Activated CD4-positive, CD25-positive, alpha-beta regulatory T cell treated with anti-CD3 and anti-CD28 coated beads, Interleukin-2, amount 50 U/mL, for 24 hours (primary cell): ENCODE measurements at regions not wholly inside any gene's neighbourhood (a gene's known extent, or its start where the extent isn't known, plus 50 kb on each side); places are given as distances from the start of the nearest gene placed in this dataset.
"Not testable (repeated sequence)": the region's sequence is repeated elsewhere in the genome, so short reads cannot be mapped to it uniquely, and the experiment has no call there.

Experiments used
- ATAC-seq, 2 donors: fragments of 150-1000 bp; cut with Tn5 transposase; one replicate each; pipeline ENCODE4 v1.10.0; 2021; ENCODE audit warnings: mild to moderate bottlenecking in 1 of 2, moderate library complexity in 1 of 2

DNA sequence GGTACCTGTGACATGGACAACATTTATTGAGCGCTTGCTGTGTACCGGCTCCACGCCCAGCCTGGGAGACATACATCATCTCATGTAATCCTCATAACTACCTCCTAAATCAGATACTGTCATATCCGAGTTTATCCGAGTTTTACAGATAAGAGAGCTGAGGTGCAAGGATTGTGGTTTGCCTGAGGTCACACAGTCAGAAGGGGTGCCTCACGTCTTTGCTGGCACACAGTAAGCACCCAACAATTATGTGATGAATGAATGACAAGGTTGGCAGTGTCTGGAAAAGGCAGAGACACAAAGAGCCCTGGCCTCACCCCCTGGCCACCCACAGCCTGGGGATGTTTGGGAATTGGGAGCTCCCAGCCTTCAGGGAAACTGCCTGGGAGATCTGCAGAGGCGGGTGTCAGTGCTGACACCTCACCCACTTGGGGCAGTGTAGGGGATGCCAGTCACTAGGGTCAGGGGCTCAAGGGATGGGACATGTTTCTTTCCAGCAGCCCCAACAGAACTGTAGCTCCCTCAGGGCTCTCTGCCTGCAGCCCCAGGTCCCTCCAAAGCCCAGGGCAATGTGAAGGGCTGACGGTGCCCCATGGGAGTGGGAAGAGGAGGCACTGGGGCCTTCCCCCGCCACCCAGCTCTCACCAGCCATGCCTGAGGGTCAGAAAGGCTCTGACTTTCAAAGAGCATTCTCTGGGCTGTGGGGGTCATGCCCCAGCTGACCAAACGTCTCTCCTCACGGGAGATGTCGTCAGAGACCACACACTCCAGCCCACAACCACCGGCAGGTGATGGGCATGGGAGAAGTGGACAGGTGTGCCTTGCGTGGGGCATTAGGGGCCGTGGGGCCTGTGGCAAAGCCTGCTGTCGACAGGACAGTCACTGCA lies 157.5 kb downstream of the ZFP36L2 start:
- ATAC-seq, result no peak

DNA sequence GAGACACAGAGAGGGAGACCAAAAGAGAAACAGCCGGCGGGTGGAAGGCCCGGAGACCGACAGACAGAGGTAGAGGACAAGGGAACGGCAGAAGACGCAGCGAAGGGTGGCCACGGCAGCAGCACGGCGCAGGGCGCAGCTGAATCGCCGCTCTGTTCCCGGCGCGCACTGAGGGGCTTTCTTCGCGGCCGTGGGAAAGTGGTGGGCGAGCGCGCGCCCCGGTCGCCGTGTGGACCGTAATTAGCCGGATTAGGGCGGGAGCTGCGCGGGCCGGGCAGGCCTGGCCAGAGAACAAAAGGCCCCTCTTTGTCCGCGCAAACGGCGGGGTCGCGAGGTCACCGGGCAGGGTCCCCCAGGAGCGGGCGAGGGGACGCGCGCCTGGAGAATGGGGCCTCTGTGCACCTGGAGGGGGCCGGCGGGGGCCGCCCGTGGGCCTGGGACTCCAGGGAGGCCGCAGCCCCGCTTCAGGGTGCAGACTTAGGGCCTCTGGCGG lies 158.3 kb downstream of the ZFP36L2 start:
- no peak for ATAC-seq

DNA sequence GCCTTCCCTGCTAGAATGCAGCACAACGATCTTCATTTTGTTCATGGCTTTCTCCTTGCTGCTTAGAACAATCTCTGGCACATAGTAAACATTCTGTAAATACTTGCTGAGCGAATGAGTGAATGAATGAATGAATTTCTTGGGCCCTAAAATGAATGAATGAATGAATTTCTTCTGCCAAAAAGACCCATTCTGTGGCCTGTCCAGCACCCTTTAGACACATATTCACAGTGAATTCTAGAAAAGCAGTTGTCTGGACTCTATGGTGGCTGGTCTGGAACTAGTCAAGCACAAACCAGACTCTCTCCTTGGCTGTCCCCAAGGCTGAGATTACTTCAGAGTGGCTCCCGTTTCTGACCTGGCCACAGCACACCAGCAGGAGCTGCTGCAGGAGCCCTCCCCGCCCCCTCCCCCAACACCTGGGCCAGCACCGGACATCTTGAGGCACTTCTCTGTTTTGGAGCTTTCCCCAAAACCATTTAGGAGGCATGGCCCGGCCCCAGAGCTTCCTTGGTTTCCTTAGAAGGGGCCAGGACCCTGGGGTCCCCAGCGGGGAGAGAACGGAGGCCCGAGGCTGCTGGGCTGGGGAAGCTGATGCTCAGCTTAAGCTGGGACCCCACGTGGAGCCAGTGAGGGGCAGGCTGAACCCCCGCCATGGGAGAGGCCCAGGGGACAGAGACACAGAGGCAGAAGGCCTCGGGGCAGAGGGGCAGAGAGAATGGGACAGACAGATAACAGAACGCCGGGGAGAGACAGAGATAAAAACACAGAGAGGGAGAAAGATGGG lies 159.0 kb downstream of the ZFP36L2 start:
- ATAC-seq, result no peak

DNA sequence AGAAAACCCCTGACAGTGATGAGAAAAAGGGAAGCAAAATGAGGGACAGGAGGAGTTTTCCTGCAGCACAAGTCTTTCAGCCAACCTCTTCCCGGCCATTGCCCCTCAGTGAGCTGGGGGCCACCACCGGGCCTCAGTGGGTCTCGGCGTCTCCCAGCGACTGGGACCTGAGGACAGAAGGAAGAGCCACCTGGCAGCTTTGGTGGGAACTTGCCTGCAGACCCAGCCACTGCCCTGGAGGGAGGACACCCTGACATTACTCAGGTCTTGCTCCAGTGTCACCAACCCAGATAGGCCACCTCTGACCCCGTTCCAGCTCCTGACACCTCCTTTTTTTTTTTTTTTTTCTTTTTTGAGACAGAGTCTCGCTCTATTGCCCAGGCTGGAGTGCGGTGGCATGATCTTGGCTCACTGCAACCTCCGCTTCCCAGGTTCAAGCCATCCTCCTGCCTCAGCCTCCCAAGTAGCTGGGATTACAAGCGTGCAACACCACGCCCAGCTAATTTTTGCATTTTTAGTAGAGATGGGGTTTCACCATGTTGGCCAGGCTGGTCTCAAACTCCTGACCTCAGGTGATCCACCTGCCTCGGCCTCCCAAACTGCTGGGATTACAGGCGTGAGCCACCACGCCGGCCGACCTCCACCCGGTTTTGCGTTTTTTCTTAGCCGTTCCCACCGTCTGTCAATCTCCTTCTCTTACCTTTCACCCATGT lies 159.7 kb downstream of the ZFP36L2 start:
- ATAC-seq, result not testable (repeated sequence)

DNA sequence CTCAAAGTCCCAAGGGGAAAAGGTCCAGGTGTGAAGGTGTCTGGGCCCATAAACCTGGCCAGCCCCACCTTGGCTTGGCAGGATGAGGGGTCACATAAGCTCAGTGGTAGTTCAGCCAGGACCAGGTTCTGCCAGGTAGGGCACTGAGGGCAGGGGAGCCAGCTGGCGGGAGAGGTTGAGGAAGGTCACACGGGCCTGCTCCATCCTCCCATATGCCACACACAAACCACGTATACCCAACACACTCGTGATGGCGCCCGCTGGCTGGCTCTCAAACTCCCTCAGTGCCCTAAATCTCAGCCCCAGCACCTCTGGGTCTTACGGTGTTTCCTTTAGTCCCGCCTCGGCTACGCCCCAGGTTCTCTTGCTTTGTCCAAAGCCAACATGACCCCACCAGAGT lies 160.5 kb downstream of the ZFP36L2 start:
- no peak for ATAC-seq

DNA sequence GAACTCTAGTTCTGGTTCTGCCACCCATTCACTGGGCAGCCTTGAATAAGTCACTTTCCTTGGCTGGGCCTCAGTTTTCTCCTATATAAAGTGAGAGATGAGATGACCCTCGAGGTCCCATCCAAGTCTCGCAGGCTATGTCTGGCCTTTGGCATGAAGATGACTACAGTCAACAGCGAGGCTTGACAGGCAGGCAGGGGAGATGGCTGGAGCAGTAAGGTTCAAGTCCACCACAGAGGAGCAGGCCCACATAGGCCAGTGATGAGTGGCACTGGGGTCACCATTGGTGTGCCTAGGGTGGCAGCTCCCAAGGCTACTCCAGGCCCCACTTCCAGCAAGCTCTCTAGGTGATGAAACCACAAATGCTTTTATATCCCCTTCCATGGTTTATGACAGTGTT lies 161.4 kb downstream of the ZFP36L2 start:
- ATAC-seq, result no peak

DNA sequence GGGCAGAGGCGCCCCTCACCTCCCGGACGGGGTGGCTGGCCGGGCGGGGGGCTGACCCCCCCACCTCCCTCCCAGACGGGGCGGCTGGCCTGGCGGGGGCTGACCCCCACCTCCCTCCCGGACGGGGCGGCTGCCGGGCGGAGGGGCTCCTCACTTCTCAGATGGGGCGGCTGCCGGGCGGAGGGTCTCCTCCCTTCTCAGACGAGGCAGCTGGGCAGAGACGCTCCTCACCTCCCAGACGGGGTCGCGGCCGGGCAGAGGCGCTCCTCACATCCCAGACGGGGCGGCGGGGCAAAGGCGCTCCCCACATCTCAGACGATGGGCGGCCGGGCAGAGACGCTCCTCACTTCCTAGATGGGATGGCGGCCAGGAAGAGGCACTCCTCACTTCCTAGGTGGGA lies 163.3 kb downstream of the ZFP36L2 start:
- ATAC-seq, result not testable (repeated sequence)

DNA sequence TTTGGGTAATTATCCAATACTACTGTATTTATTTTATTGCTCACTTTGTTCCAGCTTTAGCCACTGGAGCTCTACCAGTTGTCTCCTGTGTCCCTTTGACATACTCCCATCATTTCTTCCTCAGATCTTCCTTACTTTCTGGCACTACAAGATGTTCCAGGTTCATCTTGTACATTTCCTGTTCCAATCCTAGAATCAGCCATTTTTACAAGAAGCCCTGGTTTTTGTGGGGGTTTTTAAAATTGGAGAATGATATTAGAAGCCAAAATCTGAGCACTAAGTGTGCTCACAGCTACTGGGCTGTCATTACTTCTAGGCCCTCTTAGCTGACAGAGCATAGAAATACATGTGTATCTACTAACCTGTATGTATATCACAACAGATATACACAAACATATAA lies 164.3 kb downstream of the ZFP36L2 start:
- ATAC-seq, result no peak

DNA sequence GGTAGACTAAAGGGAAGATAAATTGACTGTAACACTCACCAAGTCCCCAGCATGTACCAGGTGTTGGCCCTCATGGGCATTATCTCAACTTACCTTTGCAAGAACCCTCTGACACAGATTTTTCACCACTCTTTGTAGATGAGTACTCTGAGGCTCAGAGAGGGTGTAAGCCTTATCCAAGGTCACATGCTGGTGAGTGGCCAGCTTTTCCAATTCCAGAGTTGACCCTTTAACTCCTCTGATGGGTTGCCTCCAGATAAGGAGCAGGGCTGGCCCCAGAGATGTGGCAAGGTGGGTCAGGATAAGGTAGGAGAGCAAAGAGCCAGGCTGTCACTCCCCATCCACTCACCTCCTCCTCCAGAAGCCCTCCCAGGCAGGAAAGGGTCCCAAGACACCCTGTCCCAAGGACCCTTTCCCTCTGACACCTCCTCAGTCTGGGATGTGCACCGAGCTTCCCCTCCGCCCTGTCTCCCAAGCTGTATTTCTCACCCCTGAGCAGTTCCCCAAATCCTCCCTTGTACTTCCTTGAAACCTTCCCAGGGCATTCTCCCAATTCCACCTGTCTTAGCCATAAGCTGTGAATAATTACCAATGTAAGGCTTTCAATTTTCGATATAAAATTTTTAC lies 165.9 kb downstream of the ZFP36L2 start:
- ATAC-seq, result no peak

DNA sequence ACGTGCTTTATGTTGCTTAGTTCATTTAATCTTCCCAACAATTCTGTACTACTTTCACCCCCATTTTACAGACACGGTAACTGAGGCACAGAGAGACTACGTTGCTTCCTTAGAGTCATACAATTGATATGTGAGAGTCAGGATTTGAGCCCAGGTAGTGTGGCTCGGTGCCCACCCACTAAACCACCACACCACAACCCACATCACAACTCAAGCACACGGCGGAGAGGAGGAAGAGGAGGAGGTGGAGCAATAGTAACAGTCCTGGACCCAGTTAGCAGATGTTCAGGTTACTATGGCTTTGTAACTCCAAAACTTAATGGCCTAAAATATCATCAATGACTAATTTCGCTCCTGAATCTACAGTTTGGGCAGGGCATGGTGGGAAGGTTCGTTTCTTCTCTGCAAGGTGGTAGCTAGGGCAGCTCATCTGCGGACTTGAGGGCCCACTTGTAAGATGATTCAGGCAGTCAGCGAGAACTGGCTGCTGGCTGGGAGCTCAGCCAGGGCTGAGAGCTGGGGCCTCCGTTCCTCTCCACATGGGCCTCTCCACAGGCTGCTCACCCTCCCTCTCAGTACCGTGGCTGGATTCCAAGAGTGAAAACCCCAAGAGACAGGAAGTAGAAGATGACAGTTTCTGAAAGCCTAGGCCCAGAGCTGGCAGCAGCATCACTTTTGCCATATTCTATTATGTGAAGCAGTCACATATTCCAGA lies 167.1 kb downstream of the ZFP36L2 start:
- peak; percentile 88 to 92 for ATAC-seq

DNA sequence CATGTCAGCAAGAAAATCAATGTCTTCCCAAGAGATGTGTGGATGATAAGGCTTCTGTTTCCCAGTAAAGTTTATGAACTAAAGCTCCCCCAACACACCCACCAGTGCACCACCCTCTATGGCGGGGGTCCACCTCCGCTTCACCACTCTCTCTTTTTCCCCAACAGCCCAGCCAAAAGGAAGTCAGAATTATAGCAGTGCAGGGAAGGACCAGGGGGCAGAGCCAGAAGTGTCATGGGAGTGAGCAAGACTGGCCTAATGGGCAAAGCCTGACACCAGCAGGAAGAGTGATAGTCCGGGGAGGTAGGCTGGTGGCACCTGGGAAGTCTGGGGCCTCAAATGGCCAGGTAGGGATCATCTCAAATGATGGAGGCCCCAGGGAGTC lies 167.7 kb downstream of the ZFP36L2 start:
- no peak for ATAC-seq

DNA sequence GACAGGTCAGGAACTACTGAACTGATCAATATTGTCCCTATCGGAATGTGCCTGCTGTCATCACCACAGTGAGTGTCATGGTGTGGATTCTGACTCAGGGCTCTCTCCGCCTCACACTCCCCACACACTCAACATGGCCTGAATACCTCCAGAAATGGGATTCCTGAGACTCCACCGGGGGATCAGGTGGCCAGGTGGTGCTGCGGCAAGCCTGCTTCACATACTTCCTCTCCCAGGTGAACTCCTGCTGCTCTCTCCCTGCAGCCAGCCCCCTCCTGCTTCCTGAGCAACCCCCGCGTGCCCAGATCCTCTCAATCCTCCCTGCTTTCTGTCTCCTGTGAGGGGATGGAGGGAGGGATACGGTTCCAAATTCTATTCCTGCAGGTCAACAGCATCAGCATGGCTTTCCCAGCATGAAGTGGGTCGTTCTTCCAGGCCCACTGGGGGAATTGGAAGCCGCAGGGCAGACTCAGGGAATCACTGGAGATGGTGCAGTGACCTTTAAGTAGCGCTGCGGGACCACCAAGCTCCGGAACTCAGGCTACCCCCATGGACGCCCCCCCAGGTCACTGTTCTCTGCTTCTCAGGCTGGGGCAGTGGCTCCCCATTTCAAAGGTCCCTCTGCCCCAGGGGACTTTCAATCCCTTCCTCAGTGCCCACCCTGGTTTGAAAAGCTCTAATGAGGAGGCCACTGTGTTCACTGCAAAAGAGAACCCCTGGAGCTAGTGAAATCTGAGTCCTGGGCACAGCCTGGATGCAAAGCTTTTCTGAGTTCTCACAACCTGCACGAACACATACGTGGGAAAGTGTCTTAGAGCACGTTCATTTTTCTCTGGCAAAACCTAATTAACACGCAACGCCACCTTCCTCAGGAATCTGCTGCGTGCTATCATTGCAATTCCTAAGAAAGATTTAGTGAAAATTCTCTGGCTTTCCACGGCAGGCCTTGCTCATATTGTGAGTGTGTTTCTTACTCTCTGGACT lies 168.4 kb downstream of the ZFP36L2 start:
- no peak for ATAC-seq

DNA sequence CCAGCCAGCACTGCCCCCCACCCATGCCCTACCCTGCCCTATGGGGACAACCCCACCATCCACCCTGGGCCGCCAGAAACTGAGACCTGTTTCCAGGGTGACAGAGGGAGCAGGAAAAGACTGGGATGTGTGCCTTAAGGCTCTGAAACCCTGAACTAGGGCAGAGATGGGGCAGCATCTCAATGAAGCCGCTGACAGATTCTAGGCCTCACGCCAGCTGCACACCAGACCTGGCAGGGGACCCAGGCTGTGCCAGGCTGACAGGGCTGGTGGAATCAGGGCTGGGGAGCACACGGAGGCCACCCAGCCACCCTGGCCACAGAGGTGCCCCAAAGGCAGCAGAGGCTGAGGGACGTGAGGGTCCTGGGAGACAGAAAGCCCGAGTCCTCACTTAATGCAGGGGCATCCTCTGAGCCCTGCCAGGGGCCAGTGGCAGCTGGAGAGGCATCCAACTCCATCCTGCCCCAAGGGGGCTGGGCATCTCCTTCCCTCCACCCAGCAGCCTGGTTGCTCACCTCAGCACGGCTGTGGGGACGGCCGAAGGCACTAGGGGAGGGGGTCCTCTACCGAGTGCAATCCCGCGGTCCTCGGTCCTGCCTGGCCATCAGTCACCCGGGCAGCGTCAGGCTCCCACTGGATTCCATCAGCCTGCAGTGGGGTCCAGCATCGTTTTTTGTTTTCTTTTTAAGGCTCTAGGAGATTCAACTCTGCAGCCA lies 169.2 kb downstream of the ZFP36L2 start:
- no peak for ATAC-seq

DNA sequence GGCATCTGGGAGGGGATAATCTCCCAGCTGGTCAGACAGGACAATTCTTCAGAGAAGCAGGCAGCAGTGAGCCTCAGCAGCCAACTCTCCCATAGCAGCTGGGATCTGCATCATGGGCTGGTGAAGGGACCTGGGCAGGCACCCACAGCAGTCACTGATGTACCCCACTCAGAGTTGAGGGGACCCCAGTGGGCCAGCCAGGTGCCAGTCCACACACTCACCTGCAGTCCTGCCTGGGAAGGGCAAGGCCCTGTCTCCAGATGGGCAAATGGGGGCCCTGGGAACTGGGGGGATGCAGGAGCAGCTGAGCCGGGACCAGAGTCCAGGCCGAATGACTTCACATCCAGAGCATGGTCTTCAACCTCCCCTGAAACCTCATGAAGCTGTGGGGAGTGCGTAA lies 170.4 kb downstream of the ZFP36L2 start:
- no peak for ATAC-seq

DNA sequence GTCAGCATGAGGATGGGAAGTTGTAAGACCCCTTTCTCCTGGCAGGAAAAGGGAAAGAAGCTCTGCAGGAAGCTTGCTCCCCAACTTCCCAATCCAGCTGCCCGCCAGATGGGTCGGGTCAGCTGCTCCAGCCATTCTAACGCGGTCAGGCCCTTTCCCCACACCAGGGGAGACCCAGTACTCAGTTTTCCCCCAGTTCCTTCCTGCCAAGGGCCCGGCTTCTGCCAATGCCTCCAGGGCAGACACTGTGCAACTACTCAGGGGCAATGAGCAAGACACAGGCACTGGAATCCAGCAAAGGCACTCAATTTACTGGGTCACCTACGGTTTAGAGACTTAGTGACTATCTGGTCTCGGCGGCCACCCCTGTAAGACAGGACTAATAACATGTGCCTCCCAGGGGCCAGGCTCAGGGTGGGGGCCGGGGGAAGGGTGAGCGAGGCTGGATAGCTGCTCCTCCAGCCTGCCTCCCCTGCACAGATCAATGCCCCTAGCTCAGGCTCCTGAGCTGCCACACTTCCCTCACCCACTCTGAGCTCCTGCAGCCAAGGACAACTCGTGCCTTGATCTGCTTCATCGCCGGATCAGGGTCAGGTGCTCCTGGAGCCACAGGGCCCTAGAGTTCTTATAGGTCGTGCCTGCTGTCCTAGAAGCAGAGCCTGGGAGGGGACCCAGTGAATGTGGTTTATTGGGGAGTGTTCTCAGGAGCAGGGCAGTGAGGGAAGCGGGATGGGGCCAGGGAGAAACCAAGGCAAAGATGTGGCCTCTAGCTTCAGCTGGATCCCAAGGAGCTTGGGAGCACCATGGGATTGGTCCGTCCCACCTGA lies 171.1 kb downstream of the ZFP36L2 start:
- no peak for ATAC-seq

DNA sequence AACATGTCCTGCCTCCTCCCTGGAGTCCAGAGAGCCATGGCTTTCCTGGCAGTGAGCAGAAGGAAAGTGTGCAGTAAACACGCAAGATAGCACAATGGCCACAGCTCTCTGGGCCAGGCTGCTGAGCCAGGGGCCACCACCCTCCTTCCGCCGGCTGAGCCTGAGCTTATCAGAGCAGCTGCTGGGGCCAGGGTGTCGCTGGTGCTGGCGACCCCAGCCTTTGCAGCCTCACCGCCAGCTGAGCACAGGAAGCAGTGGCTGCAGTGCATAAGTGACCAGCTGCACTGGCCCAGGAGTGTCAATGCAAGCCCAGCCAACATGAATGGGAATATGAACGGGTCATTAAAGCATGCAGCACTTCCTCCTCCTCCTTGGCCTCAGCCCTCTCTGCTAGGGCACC lies 172.0 kb downstream of the ZFP36L2 start:
- no peak for ATAC-seq

DNA sequence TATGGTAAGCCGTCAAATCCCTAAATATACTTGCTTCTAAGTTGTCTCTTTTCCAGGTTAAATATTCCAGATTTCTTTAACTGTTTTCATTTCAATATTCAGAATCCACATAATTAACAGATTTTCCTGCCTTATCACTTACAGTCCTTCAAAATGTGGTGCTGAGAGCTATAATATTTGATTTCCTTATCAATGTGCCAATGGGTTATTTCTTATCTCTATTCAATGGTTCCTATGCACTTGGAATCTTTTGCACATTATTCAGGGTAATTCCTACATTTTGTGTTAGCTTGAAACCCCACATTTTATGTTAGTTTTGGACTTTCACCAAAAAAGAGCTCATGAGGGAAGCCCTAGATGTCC lies 173.5 kb downstream of the ZFP36L2 start:
- no peak for ATAC-seq

DNA sequence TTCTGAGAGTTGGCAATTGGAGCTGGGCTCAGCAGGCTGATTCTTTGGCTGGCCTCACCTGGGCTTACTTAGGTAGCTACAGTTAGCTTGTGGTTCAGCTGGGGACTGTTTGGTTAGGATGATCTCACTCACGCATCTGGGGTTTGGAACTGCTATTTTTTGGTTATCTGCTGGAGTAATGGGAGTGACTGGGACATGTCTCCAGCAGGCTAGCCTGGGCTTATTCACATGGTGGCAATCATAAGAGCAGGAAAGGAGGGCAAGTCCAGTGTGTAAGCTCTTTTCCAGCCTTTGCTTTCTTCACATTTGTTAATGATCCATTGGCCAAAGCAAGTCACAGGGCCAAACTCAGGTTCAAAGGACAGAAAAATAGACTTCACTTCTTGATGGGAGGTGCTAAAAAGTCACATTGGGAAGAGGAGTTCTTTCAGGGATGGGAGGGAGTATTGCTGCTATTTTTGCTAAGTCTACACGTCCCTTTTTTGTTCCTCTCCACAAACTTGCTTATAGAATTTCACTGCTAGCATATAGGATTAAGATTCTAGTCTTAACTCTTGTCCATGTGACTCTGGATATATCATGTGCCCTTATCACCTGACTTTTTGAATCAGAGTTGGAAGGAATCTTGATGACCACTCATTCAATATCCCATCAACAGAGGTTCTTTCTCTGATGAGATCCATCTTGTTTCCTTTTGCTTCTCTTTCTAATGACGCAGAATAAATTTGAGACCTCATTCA lies 174.0 kb downstream of the ZFP36L2 start:
- ATAC-seq, result no peak

DNA sequence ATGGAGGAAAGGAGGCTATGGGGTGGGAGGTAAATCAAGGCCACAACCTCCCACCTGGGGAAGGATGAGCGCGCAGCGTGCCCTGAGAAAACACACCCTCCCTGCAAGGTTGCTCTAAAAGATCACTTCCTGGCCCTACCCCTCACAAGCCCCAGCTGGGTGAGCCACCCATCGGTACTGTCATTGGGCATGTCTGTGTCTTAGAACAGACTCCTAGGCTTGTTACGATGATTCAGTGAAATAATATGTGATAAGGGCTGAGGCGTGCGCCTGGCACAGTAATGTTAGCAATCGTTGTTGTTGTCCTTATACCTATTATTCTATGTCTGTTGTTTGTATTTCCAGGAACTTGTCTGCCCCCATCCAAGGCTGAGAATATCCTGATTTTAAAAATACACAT lies 175.1 kb downstream of the ZFP36L2 start:
- ATAC-seq, result peak; percentile 48 to 51
